Bronchial epithelial cell (primary cell): ENCODE measurements at regions not wholly inside any gene's neighbourhood (a gene's known extent, or its start where the extent isn't known, plus 50 kb on each side); places are given as distances from the start of the nearest gene placed in this dataset.

Source experiments
- DNase-seq: peaks from one replicate; pipeline ENCODE4 v3.0.0-alpha.2; 2010; ENCODE audit warnings: low read depth
- FAIRE-seq: peaks from 2 replicates; lab custom pipeline; 2011; peaks lifted over from hg19 to GRCh38; lab: Jason Lieb, UNC
- H3K27me3 ChIP-seq: 2 replicates; pipeline ENCODE4 v1.5.1; 2011; ENCODE audit warnings: low read length; ENCODE audit not compliant: control insufficient read depth, insufficient read depth
- H3K36me3 ChIP-seq: 2 replicates; pipeline ENCODE4 v1.5.1; 2011; ENCODE audit warnings: low read length; ENCODE audit not compliant: control insufficient read depth, insufficient read depth
- H3K4me3 ChIP-seq: 2 replicates; pipeline ENCODE4 v1.5.1; 2011; ENCODE audit warnings: mild to moderate bottlenecking, low read depth, low read length, control low read depth
- TF ChIP-seq, protein P1 (sequence below): IDR thresholded peaks from 2 replicates; pipeline ENCODE4 v1.5.1; 2011; ENCODE audit warnings: mild to moderate bottlenecking, moderate library complexity, low read length, control low read depth, inconsistent platforms; ENCODE audit not compliant: insufficient read depth, severe bottlenecking

DNA sequence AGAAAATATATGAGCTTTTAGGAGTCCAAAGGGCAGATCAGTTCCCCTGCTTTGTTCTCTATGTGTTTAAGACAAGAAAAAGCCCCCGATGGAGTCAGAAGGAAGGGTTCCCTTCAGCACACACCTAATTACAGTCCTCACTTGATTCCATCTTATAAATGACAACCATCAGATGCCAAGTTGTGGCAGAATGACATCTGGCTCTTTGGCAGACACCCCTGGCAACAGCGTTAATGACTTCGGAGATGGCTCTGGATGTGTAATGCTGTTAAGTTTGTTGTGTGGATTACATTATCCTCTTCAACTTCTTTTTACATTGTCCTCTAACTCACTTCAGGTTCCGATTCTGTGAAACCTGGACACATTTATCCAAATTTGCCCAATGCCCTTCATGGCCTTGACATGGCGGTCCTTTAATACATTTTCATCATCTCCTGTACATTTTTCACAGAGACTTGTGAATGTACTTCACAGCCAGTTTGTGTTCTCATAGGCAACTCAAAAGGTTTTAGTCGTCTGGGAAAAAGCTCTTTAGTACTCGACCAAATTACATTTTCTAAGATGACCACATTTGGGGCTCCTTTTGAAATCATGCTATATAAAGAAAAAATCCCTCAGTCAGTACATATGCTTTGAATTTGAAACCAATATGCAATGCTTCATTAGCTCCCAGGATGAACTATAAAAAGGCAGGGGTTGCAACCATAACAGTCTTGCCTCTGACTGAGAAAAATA, 667.8 kb downstream of the NOVA1 start:
- FAIRE-seq: no peak
- DNase-seq: no peak
- TF ChIP-seq, protein P1, sequence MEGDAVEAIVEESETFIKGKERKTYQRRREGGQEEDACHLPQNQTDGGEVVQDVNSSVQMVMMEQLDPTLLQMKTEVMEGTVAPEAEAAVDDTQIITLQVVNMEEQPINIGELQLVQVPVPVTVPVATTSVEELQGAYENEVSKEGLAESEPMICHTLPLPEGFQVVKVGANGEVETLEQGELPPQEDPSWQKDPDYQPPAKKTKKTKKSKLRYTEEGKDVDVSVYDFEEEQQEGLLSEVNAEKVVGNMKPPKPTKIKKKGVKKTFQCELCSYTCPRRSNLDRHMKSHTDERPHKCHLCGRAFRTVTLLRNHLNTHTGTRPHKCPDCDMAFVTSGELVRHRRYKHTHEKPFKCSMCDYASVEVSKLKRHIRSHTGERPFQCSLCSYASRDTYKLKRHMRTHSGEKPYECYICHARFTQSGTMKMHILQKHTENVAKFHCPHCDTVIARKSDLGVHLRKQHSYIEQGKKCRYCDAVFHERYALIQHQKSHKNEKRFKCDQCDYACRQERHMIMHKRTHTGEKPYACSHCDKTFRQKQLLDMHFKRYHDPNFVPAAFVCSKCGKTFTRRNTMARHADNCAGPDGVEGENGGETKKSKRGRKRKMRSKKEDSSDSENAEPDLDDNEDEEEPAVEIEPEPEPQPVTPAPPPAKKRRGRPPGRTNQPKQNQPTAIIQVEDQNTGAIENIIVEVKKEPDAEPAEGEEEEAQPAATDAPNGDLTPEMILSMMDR: no peak

DNA sequence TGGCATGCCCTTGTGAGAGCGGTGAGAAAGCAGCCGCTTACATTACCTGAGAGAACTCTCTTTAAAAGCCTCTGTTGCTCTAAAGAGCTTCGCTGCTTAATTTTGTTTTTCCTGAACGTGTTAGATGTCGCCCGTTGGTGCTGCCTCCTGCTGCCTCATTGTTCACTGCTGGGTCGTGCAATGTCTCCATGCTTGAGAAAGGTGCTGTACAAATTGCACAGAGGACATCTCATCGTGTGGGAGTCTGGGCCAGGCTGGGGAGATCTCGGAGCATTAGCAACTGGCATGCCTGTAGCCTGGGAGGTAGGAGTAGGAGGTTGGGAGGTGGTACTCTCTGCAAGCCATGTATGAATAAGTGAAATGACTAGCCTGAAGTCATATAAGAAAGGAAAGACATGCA, 686.0 kb downstream of the NOVA1 start:
- H3K27me3 ChIP-seq: no peaks in the 10 kb centered on the region
- DNase-seq (no peak), FAIRE-seq (no peak)
- TF ChIP-seq, protein P1: no peak
- H3K4me3 ChIP-seq: no peak overlapping the region
- H3K36me3 ChIP-seq: no peaks in the 10 kb centered on the region

More for the DNA sequence above, 667.8 kb downstream of the NOVA1 start:
- no peaks in the 10 kb centered on the region for H3K36me3 ChIP-seq
- no peaks in the 10 kb centered on the region for H3K27me3 ChIP-seq
- H3K4me3 ChIP-seq: no peak overlapping the region

DNA sequence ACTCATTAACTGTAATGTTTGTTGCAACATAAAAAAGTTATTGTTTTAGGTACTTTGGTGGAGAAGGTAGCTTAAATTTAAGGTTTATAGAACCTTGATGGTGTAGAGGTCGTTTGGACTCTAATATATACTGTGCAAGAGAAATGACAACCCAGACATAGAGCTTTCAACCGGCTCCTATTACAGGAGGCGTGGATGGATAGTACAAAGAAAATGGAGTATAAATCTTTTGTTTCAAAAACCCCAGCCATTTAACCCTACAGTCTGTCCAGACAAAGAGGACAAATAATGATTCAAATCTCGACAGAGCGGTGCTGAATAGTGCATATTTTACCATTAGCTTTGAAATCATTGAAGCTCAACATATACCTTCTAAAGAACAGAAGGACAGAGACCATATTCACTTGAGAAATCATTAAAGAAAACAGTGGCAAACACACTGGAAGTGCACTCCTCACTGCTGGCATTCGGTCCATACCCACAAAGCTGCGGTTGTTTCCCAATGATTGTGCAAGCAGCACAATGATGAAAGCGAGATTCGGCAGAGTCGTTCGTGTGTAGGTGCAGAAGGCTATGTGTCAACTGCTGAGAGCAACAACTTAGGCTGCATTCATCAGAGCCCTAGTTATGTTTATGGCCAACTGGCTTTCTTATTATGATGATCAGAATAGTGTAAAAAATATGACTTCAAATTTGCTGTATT, 688.6 kb downstream of the NOVA1 start:
- no peak for FAIRE-seq
- TF ChIP-seq, protein P1: no peak

DNA sequence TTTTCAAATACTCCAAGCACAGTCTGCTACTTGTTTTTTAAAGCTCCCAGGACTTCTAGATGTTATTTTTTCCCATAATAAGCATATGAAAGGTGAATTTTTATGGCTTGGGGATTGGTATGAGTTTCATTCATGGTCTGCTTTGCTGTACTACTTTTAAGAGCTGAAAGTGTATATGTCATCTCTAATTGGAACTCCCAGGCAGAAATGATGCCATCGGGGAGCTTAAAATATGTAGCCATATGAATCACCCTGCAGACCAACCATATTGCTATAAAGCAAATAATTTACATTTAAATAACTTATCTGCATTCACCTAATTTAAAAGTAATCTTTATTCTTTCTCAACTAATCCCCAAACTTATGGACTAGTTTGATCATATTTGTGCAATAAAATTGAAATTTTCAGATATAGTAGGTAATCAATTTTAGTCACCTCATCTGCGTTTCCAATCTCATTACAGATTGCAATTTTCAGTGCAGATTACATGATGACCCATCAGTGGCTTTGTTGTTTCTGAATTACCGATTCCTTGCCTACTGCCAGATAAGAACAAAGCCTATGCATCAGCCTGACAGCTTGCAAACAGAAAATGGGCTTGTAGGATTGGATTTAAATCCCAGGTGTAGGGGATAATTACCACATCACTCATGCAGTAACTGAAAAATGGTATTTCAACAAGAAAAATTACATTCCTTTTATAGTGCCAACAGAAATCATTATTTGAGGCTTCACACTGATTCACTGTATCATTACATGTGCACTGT, 689.4 kb downstream of the NOVA1 start:
- FAIRE-seq: no peak

More for the DNA sequence above, 688.6 kb downstream of the NOVA1 start:
- Histone ChIP-seq H3K36me3 (no peaks in the 10 kb centered on the region), H3K27me3 (no peaks in the 10 kb centered on the region), H3K4me3 (no peak overlapping the region)
- no peak for DNase-seq

DNA sequence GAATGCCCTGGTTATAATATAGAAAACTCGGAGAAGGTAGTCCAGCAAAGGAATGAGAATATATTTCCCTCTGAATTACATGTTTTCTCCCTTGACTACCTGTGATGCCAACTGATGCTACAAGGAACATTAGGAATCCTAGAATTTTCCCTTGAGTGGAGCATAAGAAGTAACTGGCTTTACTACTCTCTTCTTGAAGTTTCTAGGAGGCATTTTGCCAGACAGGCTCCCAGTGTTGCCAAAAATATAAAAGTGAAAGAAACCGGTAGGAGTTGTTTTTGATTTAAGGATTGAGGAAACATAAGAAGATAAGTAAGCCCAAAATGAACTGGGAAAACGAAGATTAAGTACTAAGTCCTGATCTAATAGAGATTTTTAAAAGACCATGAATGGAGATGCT, 693.4 kb downstream of the NOVA1 start:
- Histone ChIP-seq H3K27me3 (no peaks in the 10 kb centered on the region), H3K36me3 (no peaks in the 10 kb centered on the region), H3K4me3 (no peak overlapping the region)
- DNase-seq (no peak), FAIRE-seq (no peak)
- TF ChIP-seq, protein P1: no peak

More for the DNA sequence above, 689.4 kb downstream of the NOVA1 start:
- Histone ChIP-seq H3K27me3 (no peaks in the 10 kb centered on the region), H3K36me3 (no peaks in the 10 kb centered on the region), H3K4me3 (no peak overlapping the region)
- TF ChIP-seq, protein P1: no peak
- DNase-seq: no peak
